HG02981 (cell line): ENCODE measurements at regions not wholly inside any gene's neighbourhood (a gene's known extent, or its start where the extent isn't known, plus 50 kb on each side); places are given as distances from the start of the nearest gene placed in this dataset.
"Not testable (repeated sequence)": the region's sequence is repeated elsewhere in the genome, so short reads cannot be mapped to it uniquely, and the experiment has no call there.

Experiments used
- ATAC-seq: cut with Tn5 transposase; IDR thresholded peaks from one replicate; pipeline ENCODE4 v1.9.1; 2021; ENCODE audit warnings: mild to moderate bottlenecking, moderate library complexity; ENCODE audit not compliant: unreplicated experiment

DNA sequence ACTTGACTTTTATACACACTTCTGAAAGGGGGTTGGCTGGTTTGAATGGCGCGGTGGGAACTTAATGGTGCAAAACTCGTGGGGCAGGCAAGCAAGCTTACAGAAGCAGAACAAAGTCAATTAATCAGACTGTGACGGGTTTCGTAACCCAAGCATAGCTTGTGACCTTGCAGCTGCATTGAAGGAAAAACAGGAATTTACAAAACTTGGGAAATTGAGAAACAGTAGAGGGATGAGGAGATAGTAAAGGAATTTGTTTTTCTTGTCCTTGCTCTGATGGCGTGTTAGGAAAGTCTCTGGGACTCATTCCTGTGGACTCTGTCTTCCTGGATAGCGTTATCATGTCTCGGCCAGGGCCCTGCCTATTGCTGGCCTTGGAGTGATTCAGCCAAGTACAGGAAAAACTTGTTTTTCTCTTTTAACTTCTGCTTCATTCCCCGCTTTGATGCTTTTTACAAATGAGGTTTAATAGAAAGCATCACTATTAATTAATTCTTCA is 220.0 kb upstream of the KCND2 start:
- no peak for ATAC-seq

DNA sequence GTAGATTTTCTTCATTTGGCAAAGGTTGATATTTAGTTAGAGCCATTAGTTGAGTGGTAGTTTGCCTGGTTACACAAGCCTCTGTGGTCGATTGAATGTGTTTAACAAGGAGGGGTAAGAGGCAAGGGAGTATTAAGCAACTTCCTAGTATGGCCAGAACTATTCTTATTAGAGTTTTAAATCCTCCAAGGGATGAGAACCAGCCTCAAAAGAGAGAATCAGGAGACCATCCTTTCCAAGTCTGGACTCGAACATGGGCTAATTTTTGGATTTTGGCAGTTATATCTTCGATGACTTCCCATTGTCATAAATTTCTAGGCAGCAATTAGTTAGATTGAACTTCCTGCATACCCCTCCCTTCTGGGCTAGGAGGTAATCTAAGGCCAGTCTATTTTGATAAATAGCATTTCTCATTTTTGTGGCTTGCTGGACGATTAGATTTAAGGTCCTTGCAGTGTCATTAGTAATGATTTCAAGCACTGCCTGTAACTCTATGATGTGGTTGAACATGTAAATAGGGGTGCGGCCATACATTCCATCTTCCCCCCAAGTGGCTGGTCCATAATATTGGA is 219.5 kb upstream of the KCND2 start:
- ATAC-seq = no peak

DNA sequence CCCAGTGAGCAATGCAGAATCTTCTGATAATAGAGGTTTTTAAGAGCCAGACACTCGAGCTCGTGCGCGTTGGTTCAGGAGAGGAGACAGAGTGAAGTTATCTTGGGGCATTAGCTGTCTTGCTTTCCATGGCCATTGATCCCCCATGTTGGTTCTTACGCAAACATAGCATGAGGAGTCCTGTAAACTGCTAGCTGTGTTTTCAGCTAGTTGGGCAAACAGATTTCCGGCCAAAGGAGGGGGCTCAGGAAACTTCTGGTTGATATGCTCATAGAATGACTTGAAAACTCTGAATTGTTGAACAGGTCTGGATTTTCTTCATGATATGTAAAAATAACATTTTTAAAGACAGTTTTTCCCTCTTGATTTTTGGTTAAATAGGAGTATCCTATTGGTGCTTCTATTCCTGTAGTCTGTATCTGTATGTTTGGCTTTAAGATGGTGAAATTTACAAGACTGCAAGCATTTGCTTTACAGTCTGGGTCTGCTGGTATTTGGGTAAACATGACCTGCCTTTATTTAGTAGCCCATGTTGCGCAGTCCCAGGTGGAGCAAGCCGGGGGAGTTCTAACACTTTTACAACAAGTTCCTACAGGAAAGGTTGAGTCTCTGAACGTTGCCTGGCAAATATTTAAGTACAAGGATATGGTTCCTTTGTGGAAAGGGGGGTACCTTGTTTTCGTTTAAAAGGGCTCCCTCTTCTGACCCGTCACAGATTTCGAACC is 218.4 kb upstream of the KCND2 start:
- ATAC-seq = no peak

DNA sequence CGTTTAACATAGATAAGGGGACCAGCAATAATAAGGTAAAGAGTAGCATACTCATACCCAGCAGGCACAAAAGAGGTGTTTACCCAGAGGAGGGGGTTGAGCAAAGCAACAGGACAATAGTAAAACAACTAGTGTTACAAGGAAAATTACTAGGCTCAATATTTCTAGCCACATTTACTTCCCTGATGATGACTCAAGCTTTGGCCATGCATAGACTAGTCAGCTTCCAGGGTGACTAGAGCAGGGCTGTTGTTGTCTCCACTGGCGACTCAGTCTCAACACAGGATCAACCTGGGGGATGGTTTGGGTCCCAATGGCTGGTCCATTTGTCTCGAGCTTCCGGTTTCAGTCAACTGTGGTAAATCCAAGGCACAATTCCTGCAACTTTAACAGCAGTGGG is 217.7 kb upstream of the KCND2 start:
- ATAC-seq = no peak

DNA sequence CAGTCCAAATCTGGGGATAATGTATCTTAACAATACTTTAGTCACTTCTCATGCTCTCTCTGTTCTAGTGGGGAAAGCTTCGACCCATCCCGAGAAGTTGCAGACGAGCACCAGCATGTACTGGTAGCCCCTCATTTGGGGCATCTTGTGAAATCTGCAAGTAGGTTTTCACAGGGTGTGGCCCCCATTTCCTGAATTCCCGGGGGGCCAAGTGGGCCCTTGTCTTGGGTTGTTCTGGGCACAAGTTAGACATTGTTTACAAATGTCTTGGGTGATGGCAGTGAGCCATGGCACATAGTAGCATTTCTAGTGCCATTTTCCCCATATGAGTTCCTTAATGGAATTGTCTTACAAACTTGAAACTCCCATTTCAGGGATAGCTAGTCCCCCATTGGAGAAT is 216.7 kb upstream of the KCND2 start:
- ATAC-seq = no peak

DNA sequence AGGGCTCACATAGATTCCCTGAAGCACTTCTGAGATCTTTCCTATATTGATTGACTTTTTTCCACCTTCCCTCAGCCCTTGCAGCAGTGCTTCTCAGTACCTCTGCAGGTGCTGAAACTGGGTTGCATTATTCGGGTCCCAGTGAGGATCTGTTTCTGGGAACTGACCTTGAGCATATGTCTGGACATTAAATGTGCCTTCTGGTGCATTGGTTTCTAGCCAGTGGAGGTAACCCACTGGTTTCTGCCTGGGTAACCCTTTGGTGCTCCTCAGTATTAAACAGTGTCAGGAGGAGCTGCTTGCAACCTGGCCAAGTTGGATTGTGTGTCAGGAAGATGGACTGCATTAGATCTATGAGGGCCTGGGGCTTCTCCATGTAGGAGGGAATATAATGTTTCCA is 213.3 kb upstream of the KCND2 start:
- ATAC-seq = no peak

DNA sequence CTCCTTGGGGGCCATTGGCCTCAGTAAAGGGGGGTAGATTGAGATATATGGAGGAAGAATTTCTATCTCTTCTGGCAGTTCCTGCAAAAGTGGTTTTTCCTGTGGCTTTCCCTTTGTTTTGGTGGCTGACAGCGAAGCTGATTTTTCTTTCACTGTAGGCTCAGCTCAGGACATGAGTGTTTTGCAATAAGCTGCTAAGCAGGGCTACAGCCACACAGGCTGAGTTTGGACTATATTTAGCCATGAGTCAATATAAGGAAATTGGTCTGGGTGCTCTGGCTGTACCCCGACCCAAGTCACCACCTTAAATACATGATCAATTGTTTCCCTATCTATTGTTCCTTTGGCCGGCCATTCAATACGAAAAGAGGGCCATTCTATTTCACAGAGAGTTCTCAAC is 212.7 kb upstream of the KCND2 start:
- no peak for ATAC-seq

DNA sequence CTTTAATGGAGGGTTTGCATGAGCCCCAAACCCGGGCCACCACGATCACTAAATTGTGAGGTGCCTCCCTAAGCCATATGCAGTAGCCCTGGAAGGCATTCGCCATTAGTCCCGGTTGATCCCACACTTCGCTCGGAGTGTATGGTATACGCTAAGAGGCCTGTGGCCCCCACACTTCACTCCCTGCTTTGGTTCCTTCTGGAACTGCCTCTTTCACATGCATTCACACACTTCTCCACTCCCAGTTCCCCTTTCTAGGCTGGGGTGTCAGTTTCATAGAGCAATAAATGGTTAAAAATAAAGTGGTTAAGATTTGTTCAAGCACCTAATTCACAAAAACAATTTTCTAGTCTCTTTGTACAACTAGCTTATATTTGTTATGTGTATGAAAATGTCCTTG is 212.1 kb upstream of the KCND2 start:
- no peak for ATAC-seq

DNA sequence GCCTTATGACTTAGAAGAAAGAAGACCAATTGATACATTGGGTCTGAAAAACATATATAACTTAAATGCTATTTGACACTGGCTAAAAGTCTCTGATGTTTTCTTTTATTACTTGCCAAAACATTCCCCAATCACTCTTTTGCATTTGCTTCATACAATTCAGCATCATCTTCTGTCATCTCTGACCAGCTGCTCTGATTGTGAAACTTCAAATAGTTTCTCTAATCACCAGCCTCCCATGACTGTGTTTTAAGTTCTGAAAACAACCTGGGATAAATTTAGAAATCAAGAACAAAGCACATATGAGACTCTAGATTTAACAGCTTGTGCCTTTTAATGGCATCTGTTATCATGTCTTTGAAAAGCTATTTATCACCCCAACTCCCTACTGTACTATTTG is 208.4 kb upstream of the KCND2 start:
- no peak for ATAC-seq

DNA sequence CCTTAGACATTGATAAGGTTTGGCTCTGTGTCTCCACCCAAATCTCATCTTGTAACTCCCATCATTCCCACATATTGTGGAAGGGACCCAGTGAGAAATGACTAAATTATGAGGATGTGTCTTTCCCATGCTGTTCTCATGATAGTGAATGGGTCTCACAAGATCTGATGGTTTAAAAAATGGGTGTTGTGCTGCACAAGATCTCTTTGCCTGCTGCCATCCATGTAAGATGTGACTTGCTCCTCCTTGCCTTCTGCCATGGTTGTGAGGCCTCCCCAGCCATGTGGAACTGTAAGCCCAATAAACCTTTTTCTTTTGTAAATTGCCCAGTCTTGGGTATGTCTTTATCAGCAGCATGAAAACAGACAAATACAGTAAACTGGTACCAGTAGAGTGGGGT is 206.1 kb upstream of the KCND2 start:
- not testable (repeated sequence) for ATAC-seq

DNA sequence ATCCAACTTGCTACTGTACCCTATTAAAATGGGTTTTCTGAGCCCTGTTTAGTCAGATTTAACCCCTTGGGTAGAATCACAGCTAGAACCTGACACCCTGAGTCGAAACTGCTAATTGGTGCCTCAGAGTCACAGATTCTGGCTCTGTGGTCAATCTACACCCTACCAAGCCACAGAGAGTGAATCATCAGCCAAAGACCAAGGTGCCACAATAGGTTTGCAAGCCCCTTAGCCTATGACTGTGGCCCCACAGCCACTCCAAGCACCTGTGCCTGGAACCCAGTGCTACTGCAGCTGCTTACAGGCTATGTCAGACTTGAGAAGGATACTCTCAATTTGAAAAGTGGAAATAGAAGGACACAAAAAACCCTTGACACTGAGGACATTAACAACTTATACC is 202.8 kb upstream of the KCND2 start:
- no peak for ATAC-seq

DNA sequence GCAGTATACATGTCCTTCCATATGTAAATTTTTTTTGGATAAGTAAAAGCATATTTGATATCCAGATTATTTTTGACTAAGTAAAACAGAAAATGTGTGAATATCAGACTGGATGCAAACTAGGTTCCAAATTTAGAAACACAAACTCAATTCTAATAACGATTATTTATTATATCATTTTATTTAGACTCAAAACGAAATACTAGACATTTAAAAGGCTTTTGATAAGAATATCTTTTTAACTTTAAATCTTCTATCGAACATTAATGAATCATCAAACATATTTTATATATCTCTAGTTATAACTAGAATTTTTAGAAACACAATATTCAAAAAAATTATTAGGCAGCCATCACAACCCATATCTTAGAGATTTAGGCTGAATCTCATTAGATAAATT is 195.2 kb upstream of the KCND2 start:
- ATAC-seq = no peak

DNA sequence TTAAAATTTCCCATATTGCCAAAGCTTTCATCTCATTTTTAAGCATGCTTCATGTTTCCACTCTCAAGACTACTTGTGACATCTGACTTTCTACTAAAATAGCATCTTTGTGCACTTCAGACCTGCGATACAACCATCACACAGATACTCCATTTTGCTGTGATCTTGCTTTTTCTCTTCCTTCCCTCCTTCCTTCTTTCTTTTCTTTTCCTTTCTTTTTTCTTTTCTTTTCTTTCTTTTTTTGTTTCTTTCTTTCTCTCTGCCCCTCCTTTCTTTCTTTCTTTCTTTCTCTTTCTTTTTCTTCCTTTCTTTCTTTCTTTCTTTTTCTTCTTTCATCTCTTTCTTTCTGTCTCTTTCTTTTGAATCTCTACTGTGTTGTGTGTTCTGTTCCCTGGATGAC is 194.0 kb upstream of the KCND2 start:
- no peak for ATAC-seq

DNA sequence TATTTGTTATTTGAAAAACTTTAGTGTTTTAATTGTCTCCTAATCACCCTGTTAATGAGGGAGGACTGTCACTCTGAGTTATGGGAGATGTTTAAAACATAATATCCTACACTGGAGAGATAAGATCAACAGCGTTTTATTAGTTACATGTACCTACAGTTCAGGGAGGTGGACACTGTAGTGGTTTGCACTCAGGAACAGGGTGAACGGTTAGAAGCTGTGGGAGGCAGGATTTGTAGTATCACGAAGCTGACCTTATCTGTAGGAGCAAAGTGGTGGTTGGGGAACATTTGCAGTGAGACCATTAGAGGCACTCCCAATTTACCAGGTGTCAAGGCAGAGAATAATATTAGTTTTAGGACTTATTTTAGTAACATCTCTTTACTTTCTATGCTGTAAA is 193.3 kb upstream of the KCND2 start:
- no peak for ATAC-seq

DNA sequence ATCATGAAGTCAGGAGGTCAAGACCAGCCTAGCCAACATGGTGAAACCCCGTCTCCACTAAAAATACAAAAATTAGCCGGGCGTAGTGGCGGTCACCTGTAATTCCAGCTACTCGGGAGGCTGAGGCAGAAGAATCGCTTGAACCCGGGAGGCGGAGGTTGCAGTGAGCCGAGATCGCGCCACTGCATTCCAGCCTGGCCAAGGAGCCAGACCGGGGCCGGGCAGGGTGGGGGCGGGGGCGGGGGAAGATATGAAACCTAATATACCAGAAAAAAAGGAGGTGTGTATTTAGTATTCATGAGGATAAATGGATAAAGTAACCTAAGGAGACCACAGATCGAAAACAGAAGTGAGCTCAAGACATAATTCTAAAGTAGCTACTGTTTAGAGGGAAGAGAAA is 186.5 kb upstream of the KCND2 start:
- not testable (repeated sequence) for ATAC-seq

DNA sequence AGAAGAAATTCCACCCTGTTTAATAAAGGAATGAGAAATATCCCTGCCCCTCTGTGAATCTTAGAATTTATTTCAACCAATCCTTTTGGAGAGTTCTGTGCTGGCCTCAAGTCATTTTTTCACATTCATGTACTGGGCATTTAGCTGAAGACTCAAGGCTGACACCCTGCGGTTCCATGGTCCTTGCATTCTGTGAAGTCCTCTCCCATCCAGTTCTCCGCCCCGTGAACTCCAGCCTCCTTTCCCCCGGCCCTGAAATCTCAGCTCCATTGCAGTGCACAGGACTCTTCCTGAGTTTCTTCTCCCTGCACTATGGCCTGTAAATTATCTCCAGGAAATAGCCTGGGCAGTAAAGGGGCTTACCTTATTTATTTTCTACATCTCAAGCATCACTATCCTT is 183.0 kb upstream of the KCND2 start:
- no peak for ATAC-seq

DNA sequence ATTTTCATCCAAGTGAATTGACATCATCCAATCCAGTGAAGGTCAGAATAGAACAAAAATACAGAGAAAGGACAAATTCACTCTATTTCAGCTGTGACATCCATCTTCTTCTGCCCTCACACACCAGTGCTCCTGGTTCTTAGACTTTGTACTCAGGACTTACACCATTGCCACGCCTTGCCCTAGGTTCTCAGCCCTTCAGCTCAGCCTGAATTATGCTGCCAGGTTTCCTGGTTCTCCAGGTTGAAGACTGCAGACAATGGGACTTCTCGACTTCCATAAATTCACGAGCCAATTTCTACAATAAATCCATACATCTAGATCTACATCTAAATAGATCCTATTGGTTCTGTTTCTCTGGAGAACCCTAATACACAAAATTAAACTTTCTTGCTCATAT is 181.2 kb upstream of the KCND2 start:
- ATAC-seq = no peak

DNA sequence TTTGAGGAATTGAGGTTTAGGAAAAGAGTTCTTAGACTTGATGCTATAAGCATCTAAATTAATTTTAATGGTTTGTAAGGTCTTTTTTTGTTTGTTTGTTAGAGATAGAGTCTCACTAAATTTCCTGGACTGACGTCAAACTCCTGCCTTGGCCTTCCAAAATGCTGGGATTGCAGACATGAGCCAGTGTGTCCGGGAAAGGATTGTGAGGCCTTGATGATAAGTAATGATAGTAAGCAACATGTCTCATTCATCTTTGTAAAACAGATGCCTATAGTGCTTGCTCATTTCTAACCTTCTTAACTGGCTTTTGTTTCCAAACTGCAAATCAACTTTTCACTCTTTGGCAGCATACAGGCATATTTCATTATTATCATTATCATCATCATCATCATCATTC is 176.0 kb upstream of the KCND2 start:
- ATAC-seq = no peak

DNA sequence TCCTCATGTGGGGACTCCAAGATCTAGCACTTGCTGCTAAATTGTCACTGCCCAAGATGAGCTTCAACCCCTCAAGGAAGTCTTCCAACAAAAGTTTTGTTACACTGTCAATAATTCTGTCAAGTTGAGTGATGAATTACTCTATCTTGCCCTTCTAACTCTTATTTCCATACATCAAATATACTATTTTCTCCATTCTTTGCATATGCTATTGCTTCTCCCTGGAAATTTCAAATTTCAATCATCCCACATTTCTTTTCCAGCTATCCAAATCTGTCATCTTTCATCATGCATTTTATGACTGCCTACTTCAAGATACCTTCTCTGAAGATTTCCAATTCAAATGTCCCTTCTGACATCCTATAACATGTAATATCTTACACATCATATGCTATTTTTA is 175.2 kb upstream of the KCND2 start:
- no peak for ATAC-seq

DNA sequence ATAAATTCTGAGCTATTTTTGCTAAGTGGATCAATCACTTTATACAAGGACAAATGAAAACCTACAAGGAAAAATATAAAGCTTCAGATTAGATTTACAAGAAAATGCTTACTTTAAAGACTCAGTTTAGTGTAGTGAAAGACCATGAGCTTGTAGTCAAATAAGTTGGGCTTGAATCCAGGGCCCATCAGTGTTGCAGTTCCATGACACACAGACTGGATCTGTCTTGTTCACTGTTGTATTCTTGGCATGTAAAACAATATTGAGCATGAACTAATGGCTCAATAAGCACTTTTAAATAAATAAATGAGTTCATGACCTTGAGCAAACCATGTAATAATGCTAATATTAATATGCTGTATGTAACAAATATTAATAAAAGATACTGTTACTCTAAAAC is 164.6 kb upstream of the KCND2 start:
- ATAC-seq = no peak

DNA sequence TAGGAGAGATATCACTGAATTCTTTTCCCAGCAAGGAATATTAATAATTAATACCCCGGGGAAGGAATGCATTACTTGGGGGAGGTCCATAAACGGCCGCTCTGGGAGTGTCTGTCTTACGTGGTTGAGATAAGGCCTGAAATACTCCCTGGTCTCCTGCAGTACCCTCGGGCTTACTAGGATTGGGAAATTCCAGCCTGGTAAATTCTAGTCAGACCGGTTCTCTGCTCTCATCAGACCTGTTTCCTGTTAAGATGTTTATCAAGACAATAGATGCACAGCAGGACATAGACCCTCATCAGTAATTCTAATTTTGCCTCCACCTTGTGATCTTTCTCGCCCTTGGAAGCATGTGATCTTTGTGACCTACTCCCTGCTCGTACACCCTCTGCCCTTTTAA is 162.8 kb upstream of the KCND2 start:
- no peak for ATAC-seq

DNA sequence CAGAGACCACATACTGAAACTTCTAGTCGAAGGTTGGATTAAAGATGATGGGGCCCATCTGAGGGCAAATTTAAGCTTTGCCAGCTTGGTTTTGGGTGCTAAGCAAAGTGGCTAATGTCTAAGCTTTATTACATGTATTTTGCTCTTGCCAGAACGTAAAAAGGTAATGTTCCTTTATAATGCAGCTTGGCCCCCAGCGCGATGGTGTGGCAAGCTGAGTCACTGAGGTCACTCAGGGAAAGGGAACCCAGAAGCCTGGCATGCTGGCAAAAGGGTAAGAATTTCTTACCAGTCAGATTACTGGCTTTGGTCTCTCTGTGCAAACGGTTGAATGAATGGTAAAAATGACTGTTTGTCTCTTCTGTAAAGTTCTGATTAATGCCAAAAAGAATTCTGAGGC is 158.3 kb upstream of the KCND2 start:
- no peak for ATAC-seq

DNA sequence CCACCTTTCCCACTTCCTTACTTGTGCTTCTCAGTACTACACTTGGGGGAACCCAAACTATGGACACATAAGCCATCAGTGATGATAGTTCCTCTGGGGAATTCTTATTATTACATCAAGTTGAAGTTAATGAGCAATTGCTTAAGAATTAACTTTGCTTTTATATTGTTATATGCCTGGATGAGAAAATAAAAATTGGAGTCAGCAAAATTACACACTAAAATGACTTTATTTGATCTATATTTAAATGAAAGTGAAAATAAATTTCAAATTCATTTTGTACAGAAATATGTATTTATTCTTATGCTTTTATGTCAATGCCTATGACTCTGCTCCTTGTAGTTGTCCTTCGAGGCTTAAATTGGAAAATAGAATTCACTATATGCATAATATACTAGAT is 149.4 kb upstream of the KCND2 start:
- ATAC-seq = no peak
